ENCODE measurements at regions not wholly inside any gene's neighbourhood (a gene's known extent, or its start where the extent isn't known, plus 50 kb on each side); places are given as distances from the start of the nearest gene placed in this dataset.

GRCh38 chr1:5423109-5423508 lies 569.1 kb downstream of the NPHP4 start:
- TF ChIP-seq CTCF (IDR thresholded peaks at IDR 0.05) (no peak), EZH2 (IDR thresholded peaks at IDR 0.05; ENCODE audit: borderline replicate concordance, insufficient read depth, low read depth, low read length, poor library complexity, severe bottlenecking) (no peak)
